ENCODE measurements at regions not wholly inside any gene's neighbourhood (a gene's known extent, or its start where the extent isn't known, plus 50 kb on each side); places are given as distances from the start of the nearest gene placed in this dataset.
A peak's percentile ranks its signal among the peaks of the same experiment; 100 is the strongest.

- no peak for TF ChIP-seq CTCF (IDR thresholded peaks at IDR 0.05; ENCODE audit: low read length, missing control alignments)
- H3K4me3 ChIP-seq (replicated peaks; ENCODE audit: low read depth, low read length), result no peak overlapping the region
- DNase-seq (ENCODE audit: low read depth), result peak; percentile 57
Measured at GRCh38 chr12:114746297-114747011, 62.5 kb upstream of the TBX3 start.

- no peak for DNase-seq (ENCODE audit: low read depth)
- TF ChIP-seq CTCF (IDR thresholded peaks at IDR 0.05; ENCODE audit: low read length, missing control alignments), result no peak
Measured at GRCh38 chr12:114744691-114745090, 60.7 kb upstream of the TBX3 start.

GRCh38 chr12:114744285-114744684 is 60.3 kb upstream of the TBX3 start:
- DNase-seq (ENCODE audit: low read depth), result no peak
- no peak for TF ChIP-seq CTCF (IDR thresholded peaks at IDR 0.05; ENCODE audit: low read length, missing control alignments)
- H3K4me3 ChIP-seq (replicated peaks; ENCODE audit: low read depth, low read length), result no peak overlapping the region

More at GRCh38 chr12:114744691-114745090, 60.7 kb upstream of the TBX3 start:
- no peak overlapping the region for H3K4me3 ChIP-seq (replicated peaks; ENCODE audit: low read depth, low read length)

- no peak for DNase-seq (ENCODE audit: low read depth)
- no peak overlapping the region for H3K4me3 ChIP-seq (replicated peaks; ENCODE audit: low read depth, low read length)
- no peak for TF ChIP-seq CTCF (IDR thresholded peaks at IDR 0.05; ENCODE audit: low read length, missing control alignments)
Measured at GRCh38 chr12:114743799-114744198, 59.8 kb upstream of the TBX3 start.

GRCh38 chr12:114743289-114743688 is 59.3 kb upstream of the TBX3 start:
- DNase-seq (ENCODE audit: low read depth), result no peak
- no peak overlapping the region for H3K4me3 ChIP-seq (replicated peaks; ENCODE audit: low read depth, low read length)
- TF ChIP-seq CTCF (IDR thresholded peaks at IDR 0.05; ENCODE audit: low read length, missing control alignments), result no peak

- no peak for DNase-seq (ENCODE audit: low read depth)
- H3K4me3 ChIP-seq (replicated peaks; ENCODE audit: low read depth, low read length), result no peak overlapping the region
- TF ChIP-seq CTCF (IDR thresholded peaks at IDR 0.05; ENCODE audit: low read length, missing control alignments), result no peak
Measured at GRCh38 chr12:114742363-114742762, 58.4 kb upstream of the TBX3 start.

GRCh38 chr12:114741940-114742339 is 58.0 kb upstream of the TBX3 start:
- no peak for TF ChIP-seq CTCF (IDR thresholded peaks at IDR 0.05; ENCODE audit: low read length, missing control alignments)
- no peak for DNase-seq (ENCODE audit: low read depth)
- H3K4me3 ChIP-seq (replicated peaks; ENCODE audit: low read depth, low read length), result no peak overlapping the region
